ENCODE measurements at regions not wholly inside any gene's neighbourhood (a gene's known extent, or its start where the extent isn't known, plus 50 kb on each side); places are given as distances from the start of the nearest gene placed in this dataset.

DNA sequence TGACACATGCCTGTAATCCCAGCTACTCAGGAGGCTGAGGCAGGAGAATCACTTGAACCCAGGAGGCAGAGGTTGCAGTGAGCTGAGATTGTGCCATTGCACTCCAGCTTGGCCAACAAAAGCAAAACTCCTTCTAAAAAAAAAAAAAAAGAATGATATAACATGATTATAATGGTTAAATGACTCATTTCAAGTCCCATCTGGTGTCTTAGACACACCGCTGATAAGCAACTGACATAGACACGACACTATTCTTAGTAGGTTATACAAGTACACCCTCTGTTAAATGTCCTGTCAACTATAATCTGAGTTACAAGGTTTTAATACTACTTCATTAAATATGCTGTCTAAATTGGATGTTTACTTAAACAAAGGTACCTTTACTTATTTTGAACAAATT lies 405.3 kb upstream of the CLINT1 start:
- TF ChIP-seq POLR2A (IDR thresholded peaks at IDR 0.05): no peak
- TF ChIP-seq, protein P1, sequence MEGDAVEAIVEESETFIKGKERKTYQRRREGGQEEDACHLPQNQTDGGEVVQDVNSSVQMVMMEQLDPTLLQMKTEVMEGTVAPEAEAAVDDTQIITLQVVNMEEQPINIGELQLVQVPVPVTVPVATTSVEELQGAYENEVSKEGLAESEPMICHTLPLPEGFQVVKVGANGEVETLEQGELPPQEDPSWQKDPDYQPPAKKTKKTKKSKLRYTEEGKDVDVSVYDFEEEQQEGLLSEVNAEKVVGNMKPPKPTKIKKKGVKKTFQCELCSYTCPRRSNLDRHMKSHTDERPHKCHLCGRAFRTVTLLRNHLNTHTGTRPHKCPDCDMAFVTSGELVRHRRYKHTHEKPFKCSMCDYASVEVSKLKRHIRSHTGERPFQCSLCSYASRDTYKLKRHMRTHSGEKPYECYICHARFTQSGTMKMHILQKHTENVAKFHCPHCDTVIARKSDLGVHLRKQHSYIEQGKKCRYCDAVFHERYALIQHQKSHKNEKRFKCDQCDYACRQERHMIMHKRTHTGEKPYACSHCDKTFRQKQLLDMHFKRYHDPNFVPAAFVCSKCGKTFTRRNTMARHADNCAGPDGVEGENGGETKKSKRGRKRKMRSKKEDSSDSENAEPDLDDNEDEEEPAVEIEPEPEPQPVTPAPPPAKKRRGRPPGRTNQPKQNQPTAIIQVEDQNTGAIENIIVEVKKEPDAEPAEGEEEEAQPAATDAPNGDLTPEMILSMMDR (IDR thresholded peaks at IDR 0.05 in 4 of 5, conservative IDR thresholded peaks at IDR 0.05 in 1 of 5): no peak

Measured in gastrocnemius medialis (tissue), 4 donors.